ENCODE measurements at regions not wholly inside any gene's neighbourhood (a gene's known extent, or its start where the extent isn't known, plus 50 kb on each side); places are given as distances from the start of the nearest gene placed in this dataset.
A peak's percentile ranks its signal among the peaks of the same experiment; 100 is the strongest.

GRCh38 chr9:86406366-86406765 is 52.2 kb upstream of the TUT7 start (continued):
- TF ChIP-seq USF2 (IDR thresholded peaks at IDR 0.05; ENCODE audit: low read depth, low read length) = peak; percentile 42

GRCh38 chr9:86405926-86406325 is 51.7 kb upstream of the TUT7 start:
- no CpG with 5 or more reads among the region's 4 CpGs for WGBS, 2 experiments (ENCODE audit: extremely low coverage in 2 of 2, insufficient read length in 1 of 2)
- no peaks in the 10 kb centered on the region for H3K36me3 ChIP-seq (ENCODE audit: control insufficient read depth, insufficient read depth, low read length)
- H3K79me1 ChIP-seq (ENCODE audit: low read depth in 1 of 2, low read length in 2 of 2) = no peaks in the 10 kb centered on the region
- intact Hi-C loops (cut with micrococcal nuclease) = loop anchor here (1.0 to 5.0 kb wide), 2 partner anchors 52 to 124 kb away; partner anchors contain the start of genes ISCA1 and TUT7
- peak overlapping the region; percentile 45 for H2BK120ac ChIP-seq (ENCODE audit: low read depth, low read length)
- peak overlapping the region in 1 of 2 experiments; percentile 30; a peak in 1 of 4 replicates for H4K8ac ChIP-seq (ENCODE audit: low read depth in 2 of 2, low read length in 2 of 2)
- peak overlapping the region; percentile 55 for H3K27ac ChIP-seq (ENCODE audit: insufficient read depth, low read length)
- peak overlapping the region; percentile 87 for H2BK5ac ChIP-seq (ENCODE audit: low read depth, low read length, poor library complexity, severe bottlenecking)
- H4K5ac ChIP-seq (ENCODE audit: low read depth, low read length) = peak overlapping the region; percentile 11; the same call in 1 of the 2 replicates
- ChIA-PET POLR2A (ENCODE audit: unreplicated experiment) (no interaction called here), CTCF (interaction anchor here (0.6 to 1.7 kb wide), 2 partner anchors 8 to 855 kb away, joined by 4 to 6 read pairs; no protein-coding TSS in a partner anchor)
- H2AK5ac ChIP-seq (ENCODE audit: low read depth, low read length) = no peak overlapping the region
- H3K23ac ChIP-seq (ENCODE audit: low read depth, low read length) = peak overlapping the region; percentile 21; the same call in 1 of the 2 replicates
- H4K91ac ChIP-seq (ENCODE audit: insufficient read depth, low read depth, low read length) = no peak overlapping the region
- H4K20me1 ChIP-seq (ENCODE audit: insufficient read depth, low read length) = peaks cover 4% of the 10 kb centered on the region; the same call in 1 of the 2 replicates
- peaks cover 17% of the 10 kb centered on the region for H3K4me1 ChIP-seq (ENCODE audit: control insufficient read depth, insufficient read depth, low read length)
- no peak overlapping the region for H2BK15ac ChIP-seq (ENCODE audit: low read depth, low read length)
- no peaks in the 10 kb centered on the region for H3K9me3 ChIP-seq (ENCODE audit: control insufficient read depth, insufficient read depth, low read length)
- H3K14ac ChIP-seq (replicated peaks; ENCODE audit: low read depth, low read length) = no peak overlapping the region
- peak overlapping the region; percentile 51; the same call in 1 of the 2 replicates for H3K56ac ChIP-seq (ENCODE audit: extremely low read depth, insufficient read depth, low read length)
- BruUV-seq (replicated peaks) = no TSS peak
- DNase-seq (peak; percentile 95), ATAC-seq (ENCODE audit: low read depth) (peak; percentile 68)
- peak overlapping the region; percentile 8; the same call in 1 of the 2 replicates for H3K4me3 ChIP-seq (ENCODE audit: insufficient read depth, low read depth, low read length)
- H3K9me1 ChIP-seq (ENCODE audit: insufficient read depth, low read length) = peaks cover 6% of the 10 kb centered on the region
- dilution Hi-C loops (cut with HindIII; ENCODE audit: low sequenced_read_pairs, unreplicated experiment) = no loop called here
- H3K9ac ChIP-seq (ENCODE audit: low read depth, low read length) = no peak overlapping the region
- H3K4me2 ChIP-seq (ENCODE audit: low read depth, low read length) = peak overlapping the region; percentile 74
- peak overlapping the region; percentile 9; the same call in 1 of the 2 replicates for H3K4ac ChIP-seq (ENCODE audit: low read depth, low read length)
- H2AK9ac ChIP-seq (replicated peaks; ENCODE audit: low read depth, low read length, poor library complexity) = no peak overlapping the region
- H3K27me3 ChIP-seq (ENCODE audit: control insufficient read depth, insufficient read depth, low read length) = no peaks in the 10 kb centered on the region
- peak overlapping the region; percentile 56; the same call in 1 of the 2 replicates for H3K18ac ChIP-seq (ENCODE audit: low read depth, low read length)
- H2AFZ ChIP-seq (replicated peaks; ENCODE audit: low read length, poor library complexity) = no peak overlapping the region
- peak overlapping the region; percentile 18; the same call in 1 of the 2 replicates for H2BK20ac ChIP-seq (ENCODE audit: low read depth, low read length)
- in situ Hi-C loops (cut with MboI; ENCODE audit: low sequenced_read_pairs) = no loop called here
- TF ChIP-seq NFE2L2 (IDR thresholded peaks at IDR 0.05; ENCODE audit: low read depth, low read length) (peak; percentile 39; the same call in 1 of the 2 replicates), BHLHE40 (IDR thresholded peaks at IDR 0.05; ENCODE audit: low read depth, low read length) (peak; percentile 78), MAZ (IDR thresholded peaks at IDR 0.05; ENCODE audit: borderline replicate concordance, low read depth, low read length) (no peak), USF2 (IDR thresholded peaks at IDR 0.05; ENCODE audit: low read depth, low read length) (no peak), RCOR1 (IDR thresholded peaks at IDR 0.05; ENCODE audit: insufficient replicate concordance, low read length) (peak; percentile 68), CTCF (conservative IDR thresholded peaks at IDR 0.05; ENCODE audit: low read depth, low read length) (no peak), CEBPB (IDR thresholded peaks at IDR 0.05; ENCODE audit: low read depth, low read length) (peak; percentile 32; the same call in 1 of the 2 replicates), SMC3 (IDR thresholded peaks at IDR 0.05; ENCODE audit: low read depth, low read length) (no peak), FOS (IDR thresholded peaks at IDR 0.05; ENCODE audit: low read depth, low read length) (peak; percentile 88), MAFK (IDR thresholded peaks at IDR 0.05; ENCODE audit: low read depth, low read length) (peak; percentile 64), ELK1 (IDR thresholded peaks at IDR 0.05; ENCODE audit: borderline replicate concordance, low read depth, low read length) (no peak)
